WTC11 (cell line): ENCODE measurements at regions not wholly inside any gene's neighbourhood (a gene's known extent, or its start where the extent isn't known, plus 50 kb on each side); places are given as distances from the start of the nearest gene placed in this dataset.

Source experiments
- ATAC-seq: fragments of 200-7000 bp; cut with Tn5 transposase; 2 replicates; pipeline ENCODE4 v1.10.0; 2021; ENCODE audit warnings: mild to moderate bottlenecking, moderate library complexity
- CTCF ChIA-PET: fragments of 300-600 bp; sonication (Branson Sonifier 250); formaldehyde crosslinking; loops from one replicate; lab custom pipeline; 2021; ENCODE audit warnings: antibody characterized with exemption; lab: Charles Lee
- POLR2A ChIA-PET: fragments of 350-600 bp; sonication (Branson Sonifier 250); formaldehyde crosslinking; loops from one replicate; lab custom pipeline; 2021; ENCODE audit warnings: antibody characterized with exemption; lab: Charles Lee
- DNase-seq: peaks from one replicate; pipeline ENCODE4 v3.0.0; 2021; ENCODE audit warnings: low spot score
- H3K27ac Mint-ChIP-seq: 2 replicates; pipeline ENCODE4 v1.8.0; 2021; ENCODE audit warnings: mixed read lengths
- H3K27me3 Mint-ChIP-seq: 2 replicates; pipeline ENCODE4 v1.8.0; 2021; ENCODE audit warnings: low read depth, mild to moderate bottlenecking, moderate library complexity, mixed read lengths
- H3K36me3 Mint-ChIP-seq: 2 replicates; pipeline ENCODE4 v1.8.0; 2021; ENCODE audit warnings: mixed read lengths
- H3K4me1 Mint-ChIP-seq: 2 replicates; pipeline ENCODE4 v1.8.0; 2022; ENCODE audit warnings: mixed read lengths
- H3K4me3 Mint-ChIP-seq: 2 replicates; pipeline ENCODE4 v1.8.0; 2021; ENCODE audit warnings: mild to moderate bottlenecking, moderate library complexity, mixed read lengths
- H3K9me3 Mint-ChIP-seq: 2 replicates; pipeline ENCODE4 v1.8.0; 2021; ENCODE audit warnings: mixed read lengths
- CBFB ChIP-seq: sonication (generic); formaldehyde crosslinking; IDR thresholded peaks from 2 replicates; pipeline ENCODE4 v1.8.1; 2022; ENCODE audit warnings: mild to moderate bottlenecking, low read depth, missing genetic modification reagents
- FOXJ3 ChIP-seq: sonication (generic); formaldehyde crosslinking; IDR thresholded peaks from 2 replicates; pipeline ENCODE4 v1.9.0; 2021; ENCODE audit warnings: missing genetic modification reagents, mild to moderate bottlenecking, borderline replicate concordance
- FOXP1 ChIP-seq: sonication (generic); formaldehyde crosslinking; IDR thresholded peaks from 2 replicates; pipeline ENCODE4 v1.8.0; 2022; ENCODE audit warnings: missing genetic modification reagents, mild to moderate bottlenecking, moderate library complexity, borderline replicate concordance
- GTF2I ChIP-seq: fragments of 250-450 bp; sonication (Bioruptor Pico); conservative IDR thresholded peaks from 2 replicates; pipeline ENCODE4 v1.4.0; 2021; ENCODE audit warnings: mild to moderate bottlenecking
- IRF2 ChIP-seq: sonication (generic); formaldehyde crosslinking; IDR thresholded peaks from 2 replicates; pipeline ENCODE4 v1.8.0; 2022; ENCODE audit warnings: low read depth, missing genetic modification reagents, borderline replicate concordance
- MXD4 ChIP-seq: fragments of 250-450 bp; sonication (Bioruptor Pico); IDR thresholded peaks from 2 replicates; pipeline ENCODE4 v1.8.0; 2021; ENCODE audit warnings: mild to moderate bottlenecking, moderate library complexity, borderline replicate concordance
- MYBL2 ChIP-seq: sonication (generic); formaldehyde crosslinking; IDR thresholded peaks from 2 replicates; pipeline ENCODE4 v1.8.1; 2023; ENCODE audit warnings: mild to moderate bottlenecking, moderate library complexity, missing genetic modification reagents
- NFE2L1 ChIP-seq: sonication (generic); formaldehyde crosslinking; IDR thresholded peaks from 2 replicates; pipeline ENCODE4 v1.8.1; 2023; ENCODE audit warnings: missing genetic modification reagents
- NFYB ChIP-seq: sonication (generic); formaldehyde crosslinking; conservative IDR thresholded peaks from 2 replicates; pipeline ENCODE4 v1.8.0; 2022; ENCODE audit warnings: low read depth, missing genetic modification reagents
- NR3C1 ChIP-seq: sonication (generic); formaldehyde crosslinking; conservative IDR thresholded peaks from 2 replicates; pipeline ENCODE4 v1.8.1; 2023; ENCODE audit warnings: low read depth, mild to moderate bottlenecking, missing genetic modification reagents
- TCF7 ChIP-seq: sonication (generic); formaldehyde crosslinking; IDR thresholded peaks from 2 replicates; pipeline ENCODE4 v1.8.0; 2022; ENCODE audit warnings: mild to moderate bottlenecking, low read depth, missing genetic modification reagents, moderate library complexity
- ZNF232 ChIP-seq: sonication (generic); formaldehyde crosslinking; IDR thresholded peaks from 2 replicates; pipeline ENCODE4 v1.8.0; 2022; ENCODE audit warnings: mild to moderate bottlenecking, missing genetic modification reagents
- ZNF281 ChIP-seq: sonication (generic); formaldehyde crosslinking; IDR thresholded peaks from 2 replicates; pipeline ENCODE4 v1.8.0; 2023; ENCODE audit warnings: mild to moderate bottlenecking, missing genetic modification reagents
- ZNF317 ChIP-seq: sonication (generic); formaldehyde crosslinking; IDR thresholded peaks from 2 replicates; pipeline ENCODE4 v1.8.1; 2023; ENCODE audit warnings: low read depth, mild to moderate bottlenecking, moderate library complexity, missing genetic modification reagents, borderline replicate concordance
- ZNF423 ChIP-seq: fragments of 250-450 bp; sonication (Bioruptor Pico); IDR thresholded peaks from 2 replicates; pipeline ENCODE4 v2.1.2; 2022; ENCODE audit warnings: mild to moderate bottlenecking, moderate library complexity
- ZNF425 ChIP-seq: fragments of 250-450 bp; sonication (Bioruptor Pico); conservative IDR thresholded peaks from 2 replicates; pipeline ENCODE4 v1.9.0; 2021; ENCODE audit warnings: mild to moderate bottlenecking
- TF ChIP-seq, protein P1 (sequence below): sonication (generic); formaldehyde crosslinking; IDR thresholded peaks from 2 replicates; pipeline ENCODE4 v1.8.0; 2022; ENCODE audit warnings: mild to moderate bottlenecking, missing genetic modification reagents
- TF ChIP-seq, protein P2 (sequence below): sonication (generic); formaldehyde crosslinking; IDR thresholded peaks from 2 replicates; pipeline ENCODE4 v1.8.0; 2022; ENCODE audit warnings: mild to moderate bottlenecking, missing genetic modification reagents
- TF ChIP-seq, protein P3 (sequence below): sonication (generic); formaldehyde crosslinking; IDR thresholded peaks from 2 replicates; pipeline ENCODE4 v1.8.1; 2023; ENCODE audit warnings: mild to moderate bottlenecking, missing genetic modification reagents, moderate library complexity

DNA sequence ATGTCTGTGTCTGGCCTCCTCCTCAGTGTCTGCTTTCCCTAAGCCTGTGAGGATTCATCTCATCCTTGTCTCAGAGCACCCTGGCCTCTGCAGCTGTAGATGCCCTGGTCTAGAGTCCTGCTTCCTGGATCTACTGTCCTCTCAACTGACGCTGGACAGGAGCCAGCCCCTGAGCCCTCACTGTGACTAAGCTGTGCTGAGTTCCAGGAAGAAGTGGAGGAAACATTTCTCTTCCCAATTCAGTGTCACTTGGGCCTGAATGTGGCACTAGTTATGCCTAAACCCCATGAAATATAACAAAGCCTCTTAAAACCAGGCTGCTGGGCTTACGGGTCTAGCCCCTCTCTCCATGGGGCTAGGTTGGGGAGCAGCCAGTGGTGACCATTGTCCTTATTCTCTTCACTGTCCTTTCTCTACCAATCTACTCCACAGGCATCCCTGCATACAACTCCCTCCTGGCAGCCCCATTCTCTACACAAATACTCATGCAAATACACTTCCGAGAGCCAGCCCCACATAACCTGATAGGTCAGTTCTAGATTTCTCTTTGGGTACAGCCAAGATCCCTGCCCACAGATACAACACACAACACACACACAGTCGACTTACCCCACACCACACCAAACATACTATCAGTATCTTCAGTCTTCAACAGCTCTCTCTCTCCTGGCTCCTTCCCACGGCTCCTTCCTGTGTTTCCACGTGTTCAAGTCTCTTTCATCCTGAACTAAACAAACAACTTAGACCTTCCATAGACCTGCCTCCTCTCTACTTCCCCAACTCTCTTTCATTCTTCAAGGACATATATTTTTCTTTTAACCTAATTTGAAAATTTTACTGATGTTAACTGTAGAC, 220.8 kb downstream of the SNX18 start (continued):
- TF ChIP-seq ZNF317 (CRISPR knock-in tag) (no peak), IRF2 (CRISPR knock-in tag) (no peak), GTF2I (CRISPR knock-in tag) (no peak), NFE2L1 (no peak), FOXP1 (no peak)
- TF ChIP-seq, protein P1, sequence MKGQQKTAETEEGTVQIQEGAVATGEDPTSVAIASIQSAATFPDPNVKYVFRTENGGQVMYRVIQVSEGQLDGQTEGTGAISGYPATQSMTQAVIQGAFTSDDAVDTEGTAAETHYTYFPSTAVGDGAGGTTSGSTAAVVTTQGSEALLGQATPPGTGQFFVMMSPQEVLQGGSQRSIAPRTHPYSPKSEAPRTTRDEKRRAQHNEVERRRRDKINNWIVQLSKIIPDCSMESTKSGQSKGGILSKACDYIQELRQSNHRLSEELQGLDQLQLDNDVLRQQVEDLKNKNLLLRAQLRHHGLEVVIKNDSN = no peak
- TF ChIP-seq, protein P2, sequence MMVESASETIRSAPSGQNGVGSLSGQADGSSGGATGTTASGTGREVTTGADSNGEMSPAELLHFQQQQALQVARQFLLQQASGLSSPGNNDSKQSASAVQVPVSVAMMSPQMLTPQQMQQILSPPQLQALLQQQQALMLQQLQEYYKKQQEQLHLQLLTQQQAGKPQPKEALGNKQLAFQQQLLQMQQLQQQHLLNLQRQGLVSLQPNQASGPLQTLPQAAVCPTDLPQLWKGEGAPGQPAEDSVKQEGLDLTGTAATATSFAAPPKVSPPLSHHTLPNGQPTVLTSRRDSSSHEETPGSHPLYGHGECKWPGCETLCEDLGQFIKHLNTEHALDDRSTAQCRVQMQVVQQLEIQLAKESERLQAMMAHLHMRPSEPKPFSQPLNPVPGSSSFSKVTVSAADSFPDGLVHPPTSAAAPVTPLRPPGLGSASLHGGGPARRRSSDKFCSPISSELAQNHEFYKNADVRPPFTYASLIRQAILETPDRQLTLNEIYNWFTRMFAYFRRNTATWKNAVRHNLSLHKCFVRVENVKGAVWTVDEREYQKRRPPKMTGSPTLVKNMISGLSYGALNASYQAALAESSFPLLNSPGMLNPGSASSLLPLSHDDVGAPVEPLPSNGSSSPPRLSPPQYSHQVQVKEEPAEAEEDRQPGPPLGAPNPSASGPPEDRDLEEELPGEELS (CRISPR knock-in tag) = no peak

DNA sequence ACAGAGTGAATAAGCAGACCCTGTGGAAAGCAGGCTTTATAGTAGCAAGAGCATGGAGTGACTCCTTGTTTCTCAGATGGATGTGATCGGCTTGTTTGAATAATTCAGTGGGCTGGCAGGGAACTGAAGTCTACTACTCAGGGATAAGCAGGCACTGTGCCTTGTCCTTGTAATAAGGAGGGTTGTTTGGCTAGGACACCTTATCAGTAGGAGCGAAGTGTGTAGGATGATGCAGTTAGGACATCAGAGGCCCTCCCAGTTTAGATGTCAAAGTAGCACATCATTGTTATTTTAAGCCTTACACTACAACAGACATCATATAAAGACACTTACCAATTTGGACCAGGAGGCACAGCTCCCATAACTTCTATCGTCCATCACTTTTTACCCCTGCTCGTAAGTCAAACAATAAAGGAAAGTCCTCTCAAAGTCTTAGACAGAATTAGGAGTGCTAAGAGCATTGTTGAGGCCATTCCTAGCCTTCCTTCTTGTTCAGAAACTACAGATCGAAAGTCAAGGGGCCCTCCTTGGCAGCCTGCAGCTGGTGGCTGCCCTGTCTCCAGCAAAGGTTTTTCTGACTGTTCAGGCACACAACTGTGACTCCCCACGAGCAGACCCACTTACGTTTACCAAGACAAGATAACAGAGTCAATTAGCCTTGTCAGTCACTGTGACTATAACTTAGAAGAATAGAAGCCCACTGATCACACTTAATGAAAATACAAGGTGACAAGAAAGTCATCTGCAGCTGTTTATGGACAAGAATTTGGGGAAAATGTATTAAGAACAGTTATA, 218.6 kb downstream of the SNX18 start:
- no peak overlapping the region for H3K27ac Mint-ChIP-seq
- peaks cover 8% of the 10 kb centered on the region for H3K4me1 Mint-ChIP-seq
- TF ChIP-seq ZNF425 (CRISPR knock-in tag) (no peak), ZNF281 (CRISPR knock-in tag) (no peak), TCF7 (no peak), ZNF232 (no peak), FOXJ3 (no peak), MYBL2 (CRISPR knock-in tag) (no peak), FOXP1 (no peak), MXD4 (no peak), GTF2I (CRISPR knock-in tag) (no peak), NR3C1 (no peak), CBFB (CRISPR knock-in tag) (no peak), NFYB (no peak), ZNF423 (no peak)
- TF ChIP-seq, protein P3, sequence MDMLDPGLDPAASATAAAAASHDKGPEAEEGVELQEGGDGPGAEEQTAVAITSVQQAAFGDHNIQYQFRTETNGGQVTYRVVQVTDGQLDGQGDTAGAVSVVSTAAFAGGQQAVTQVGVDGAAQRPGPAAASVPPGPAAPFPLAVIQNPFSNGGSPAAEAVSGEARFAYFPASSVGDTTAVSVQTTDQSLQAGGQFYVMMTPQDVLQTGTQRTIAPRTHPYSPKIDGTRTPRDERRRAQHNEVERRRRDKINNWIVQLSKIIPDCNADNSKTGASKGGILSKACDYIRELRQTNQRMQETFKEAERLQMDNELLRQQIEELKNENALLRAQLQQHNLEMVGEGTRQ (CRISPR knock-in tag) = no peak
- TF ChIP-seq, protein P2 (CRISPR knock-in tag) = no peak
- TF ChIP-seq, protein P1 = no peak
- H3K4me3 Mint-ChIP-seq = no peak overlapping the region
- ChIA-PET POLR2A (no interaction called here), CTCF (no interaction called here)
- H3K9me3 Mint-ChIP-seq = peaks cover 3% of the 10 kb centered on the region; the same call in 1 of the 2 replicates
- no peak for DNase-seq
- H3K36me3 Mint-ChIP-seq = no peaks in the 10 kb centered on the region
- no peak for ATAC-seq
- peaks cover 3% of the 10 kb centered on the region; the same call in 1 of the 2 replicates for H3K27me3 Mint-ChIP-seq
